IPS-18a (cell line): ENCODE measurements at regions not wholly inside any gene's neighbourhood (a gene's known extent, or its start where the extent isn't known, plus 50 kb on each side); places are given as distances from the start of the nearest gene placed in this dataset.

ENCODE experiments used
- H3K27ac ChIP-seq: one replicate; pipeline ENCODE4 v1.5.1; 2013; ENCODE audit warnings: low read length
- H3K27me3 ChIP-seq: one replicate; pipeline ENCODE4 v1.6.1; 2013; ENCODE audit warnings: mild to moderate bottlenecking, low read length; ENCODE audit not compliant: control insufficient read depth, insufficient read depth
- H3K36me3 ChIP-seq: one replicate; pipeline ENCODE4 v1.6.1; 2013; ENCODE audit warnings: low read depth, low read length; ENCODE audit not compliant: control insufficient read depth
- H3K4me1 ChIP-seq: one replicate; pipeline ENCODE4 v1.6.1; 2013; ENCODE audit warnings: low read depth, low read length; ENCODE audit not compliant: control insufficient read depth
- H3K4me3 ChIP-seq: one replicate; pipeline ENCODE4 v1.5.1; 2013; ENCODE audit warnings: low read length
- H3K9ac ChIP-seq: one replicate; pipeline ENCODE4 v1.6.1; 2013; ENCODE audit warnings: mild to moderate bottlenecking, low read length, moderate library complexity
- H3K9me3 ChIP-seq: one replicate; pipeline ENCODE4 v1.6.1; 2013; ENCODE audit warnings: low read depth, low read length; ENCODE audit not compliant: control insufficient read depth

- H3K27ac ChIP-seq, result no peak overlapping the region
- no peaks in the 10 kb centered on the region for H3K9me3 ChIP-seq
- no peak overlapping the region for H3K4me3 ChIP-seq
- H3K4me1 ChIP-seq, result no peaks in the 10 kb centered on the region
- no peaks in the 10 kb centered on the region for H3K27me3 ChIP-seq
- no peaks in the 10 kb centered on the region for H3K36me3 ChIP-seq
- H3K9ac ChIP-seq, result no peak overlapping the region
These were observed 141.7 kb downstream of the CMPK2 start for GRCh38 chr2:6723865-6724604.

GRCh38 chr2:6724605-6725140 lies 141.0 kb downstream of the CMPK2 start:
- no peaks in the 10 kb centered on the region for H3K4me1 ChIP-seq
- H3K4me3 ChIP-seq, result no peak overlapping the region
- no peaks in the 10 kb centered on the region for H3K9me3 ChIP-seq
- H3K9ac ChIP-seq, result no peak overlapping the region
- H3K27ac ChIP-seq, result no peak overlapping the region
- no peaks in the 10 kb centered on the region for H3K36me3 ChIP-seq
- H3K27me3 ChIP-seq, result no peaks in the 10 kb centered on the region

GRCh38 chr2:6728156-6728555 lies 137.6 kb downstream of the CMPK2 start:
- H3K27me3 ChIP-seq, result no peaks in the 10 kb centered on the region
- H3K9ac ChIP-seq, result no peak overlapping the region
- H3K27ac ChIP-seq, result no peak overlapping the region
- no peak overlapping the region for H3K4me3 ChIP-seq
- H3K4me1 ChIP-seq, result no peaks in the 10 kb centered on the region
- H3K36me3 ChIP-seq, result no peaks in the 10 kb centered on the region
- H3K9me3 ChIP-seq, result no peaks in the 10 kb centered on the region

- H3K36me3 ChIP-seq, result no peaks in the 10 kb centered on the region
- no peak overlapping the region for H3K4me3 ChIP-seq
- H3K9ac ChIP-seq, result no peak overlapping the region
- H3K9me3 ChIP-seq, result no peaks in the 10 kb centered on the region
- H3K27me3 ChIP-seq, result no peaks in the 10 kb centered on the region
- H3K4me1 ChIP-seq, result no peaks in the 10 kb centered on the region
- H3K27ac ChIP-seq, result no peak overlapping the region
These were observed 135.7 kb downstream of the CMPK2 start for GRCh38 chr2:6730003-6730402.

GRCh38 chr2:6730649-6731532 lies 134.8 kb downstream of the CMPK2 start:
- Histone ChIP-seq H3K9ac (no peak overlapping the region), H3K4me1 (no peaks in the 10 kb centered on the region), H3K36me3 (no peaks in the 10 kb centered on the region), H3K27ac (no peak overlapping the region), H3K9me3 (no peaks in the 10 kb centered on the region), H3K27me3 (no peaks in the 10 kb centered on the region), H3K4me3 (no peak overlapping the region)

- Histone ChIP-seq H3K4me3 (no peak overlapping the region), H3K27me3 (no peaks in the 10 kb centered on the region), H3K9ac (no peak overlapping the region), H3K27ac (no peak overlapping the region), H3K4me1 (no peaks in the 10 kb centered on the region), H3K9me3 (no peaks in the 10 kb centered on the region), H3K36me3 (no peaks in the 10 kb centered on the region)
These were observed 126.2 kb downstream of the CMPK2 start for GRCh38 chr2:6739547-6739946.

- no peaks in the 10 kb centered on the region for H3K27me3 ChIP-seq
- H3K4me3 ChIP-seq, result no peak overlapping the region
- no peak overlapping the region for H3K9ac ChIP-seq
- no peaks in the 10 kb centered on the region for H3K9me3 ChIP-seq
- no peaks in the 10 kb centered on the region for H3K36me3 ChIP-seq
- H3K27ac ChIP-seq, result no peak overlapping the region
- H3K4me1 ChIP-seq, result no peaks in the 10 kb centered on the region
These were observed 124.5 kb downstream of the CMPK2 start for GRCh38 chr2:6741229-6741628.

GRCh38 chr2:6744038-6744437 lies 121.7 kb downstream of the CMPK2 start:
- H3K27me3 ChIP-seq, result no peaks in the 10 kb centered on the region
- no peaks in the 10 kb centered on the region for H3K36me3 ChIP-seq
- H3K4me1 ChIP-seq, result no peaks in the 10 kb centered on the region
- no peaks in the 10 kb centered on the region for H3K9me3 ChIP-seq
- no peak overlapping the region for H3K4me3 ChIP-seq
- no peak overlapping the region for H3K9ac ChIP-seq
- H3K27ac ChIP-seq, result no peak overlapping the region

GRCh38 chr2:6747433-6747832 lies 118.3 kb downstream of the CMPK2 start:
- no peak overlapping the region for H3K9ac ChIP-seq
- H3K36me3 ChIP-seq, result no peaks in the 10 kb centered on the region
- H3K27me3 ChIP-seq, result no peaks in the 10 kb centered on the region
- peaks cover 5% of the 10 kb centered on the region for H3K4me1 ChIP-seq
- no peak overlapping the region for H3K4me3 ChIP-seq
- H3K27ac ChIP-seq, result no peak overlapping the region
- H3K9me3 ChIP-seq, result no peaks in the 10 kb centered on the region

GRCh38 chr2:6748406-6749067 lies 117.2 kb downstream of the CMPK2 start:
- H3K27me3 ChIP-seq, result no peaks in the 10 kb centered on the region
- H3K36me3 ChIP-seq, result no peaks in the 10 kb centered on the region
- H3K4me1 ChIP-seq, result peaks cover 5% of the 10 kb centered on the region
- no peak overlapping the region for H3K4me3 ChIP-seq
- H3K9ac ChIP-seq, result no peak overlapping the region
- no peaks in the 10 kb centered on the region for H3K9me3 ChIP-seq
- H3K27ac ChIP-seq, result no peak overlapping the region

- H3K4me3 ChIP-seq, result no peak overlapping the region
- H3K9ac ChIP-seq, result no peak overlapping the region
- peaks cover 5% of the 10 kb centered on the region for H3K4me1 ChIP-seq
- no peaks in the 10 kb centered on the region for H3K27me3 ChIP-seq
- H3K9me3 ChIP-seq, result no peaks in the 10 kb centered on the region
- no peaks in the 10 kb centered on the region for H3K36me3 ChIP-seq
- no peak overlapping the region for H3K27ac ChIP-seq
These were observed 115.7 kb downstream of the CMPK2 start for GRCh38 chr2:6749962-6750361.
